ENCODE measurements at regions not wholly inside any gene's neighbourhood (a gene's known extent, or its start where the extent isn't known, plus 50 kb on each side); places are given as distances from the start of the nearest gene placed in this dataset.

DNA sequence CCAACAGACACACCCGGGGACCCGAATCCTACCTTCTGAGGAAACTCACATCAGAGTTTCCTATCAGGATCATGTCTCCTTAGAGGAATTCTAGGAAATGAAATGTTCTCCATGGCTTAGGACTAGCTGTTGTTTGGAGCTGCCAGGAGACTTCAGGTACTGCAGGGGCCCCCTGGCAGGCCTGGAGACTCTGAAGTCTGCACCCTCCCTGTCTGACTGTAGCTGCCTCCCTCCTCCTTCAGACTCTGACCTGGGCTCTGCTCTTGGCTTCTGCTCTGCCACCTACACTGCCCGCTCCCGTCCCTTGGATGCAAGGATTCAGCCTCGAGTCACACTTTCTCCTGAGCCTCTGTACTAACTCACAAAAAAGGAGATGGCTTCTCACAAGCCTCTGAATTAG is 232.8 kb downstream of the INHBA start:
- no peaks in the 10 kb centered on the region for H3K9me3 Mint-ChIP-seq (ENCODE audit: unreplicated experiment)
- intact Hi-C loops (cut with micrococcal nuclease): no loop called here
- ChIA-PET CTCF (no interaction called here), POLR2A (no interaction called here)
- no peaks in the 10 kb centered on the region for H3K36me3 Mint-ChIP-seq (ENCODE audit: insufficient read depth, unreplicated experiment)
- no peaks in the 10 kb centered on the region for H3K27me3 Mint-ChIP-seq (ENCODE audit: insufficient read depth, unreplicated experiment)
- no peak for DNase-seq (ENCODE audit: unreplicated experiment)
- no peak overlapping the region for H3K27ac Mint-ChIP-seq (ENCODE audit: low read depth, unreplicated experiment)
- peaks cover 11% of the 10 kb centered on the region for H3K4me1 Mint-ChIP-seq (ENCODE audit: insufficient read depth, unreplicated experiment)
- no peak overlapping the region for H3K4me3 Mint-ChIP-seq (ENCODE audit: unreplicated experiment)
- TF ChIP-seq, protein P1, sequence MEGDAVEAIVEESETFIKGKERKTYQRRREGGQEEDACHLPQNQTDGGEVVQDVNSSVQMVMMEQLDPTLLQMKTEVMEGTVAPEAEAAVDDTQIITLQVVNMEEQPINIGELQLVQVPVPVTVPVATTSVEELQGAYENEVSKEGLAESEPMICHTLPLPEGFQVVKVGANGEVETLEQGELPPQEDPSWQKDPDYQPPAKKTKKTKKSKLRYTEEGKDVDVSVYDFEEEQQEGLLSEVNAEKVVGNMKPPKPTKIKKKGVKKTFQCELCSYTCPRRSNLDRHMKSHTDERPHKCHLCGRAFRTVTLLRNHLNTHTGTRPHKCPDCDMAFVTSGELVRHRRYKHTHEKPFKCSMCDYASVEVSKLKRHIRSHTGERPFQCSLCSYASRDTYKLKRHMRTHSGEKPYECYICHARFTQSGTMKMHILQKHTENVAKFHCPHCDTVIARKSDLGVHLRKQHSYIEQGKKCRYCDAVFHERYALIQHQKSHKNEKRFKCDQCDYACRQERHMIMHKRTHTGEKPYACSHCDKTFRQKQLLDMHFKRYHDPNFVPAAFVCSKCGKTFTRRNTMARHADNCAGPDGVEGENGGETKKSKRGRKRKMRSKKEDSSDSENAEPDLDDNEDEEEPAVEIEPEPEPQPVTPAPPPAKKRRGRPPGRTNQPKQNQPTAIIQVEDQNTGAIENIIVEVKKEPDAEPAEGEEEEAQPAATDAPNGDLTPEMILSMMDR (IDR thresholded peaks at IDR 0.05; ENCODE audit: unreplicated experiment): no peak
- BruUV-seq (replicated peaks): no TSS peak

DNA sequence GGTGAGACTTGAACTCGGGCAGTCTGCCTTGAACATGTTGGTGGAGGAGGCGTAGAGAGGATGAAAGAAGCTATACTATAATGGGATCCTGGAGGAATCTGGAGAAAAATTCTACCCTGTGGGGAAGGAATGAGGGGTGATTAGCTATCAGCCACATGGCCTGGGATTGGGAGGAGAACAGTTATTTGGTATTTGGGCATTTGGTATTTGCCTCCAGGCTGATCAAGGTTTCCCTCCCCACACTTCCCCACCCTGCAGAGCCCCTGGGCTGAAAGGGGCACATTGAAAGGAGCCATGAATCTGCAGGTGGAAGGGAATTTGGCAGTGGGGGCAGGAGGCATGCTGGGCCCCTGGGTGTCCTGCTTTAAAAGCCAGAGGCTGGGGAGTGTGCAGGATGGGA is 235.3 kb downstream of the INHBA start:
- H3K27ac Mint-ChIP-seq (ENCODE audit: low read depth, unreplicated experiment): no peak overlapping the region
- no TSS peak for BruUV-seq (replicated peaks)
- intact Hi-C loops (cut with micrococcal nuclease): no loop called here
- ChIA-PET POLR2A (no interaction called here), CTCF (interaction anchor here (1.1 kb wide), 1 partner anchor 29 kb away, joined by 3 read pairs; no protein-coding TSS in a partner anchor)
- DNase-seq (ENCODE audit: unreplicated experiment): no peak
- no peak overlapping the region for H3K4me3 Mint-ChIP-seq (ENCODE audit: unreplicated experiment)
- H3K27me3 Mint-ChIP-seq (ENCODE audit: insufficient read depth, unreplicated experiment): no peaks in the 10 kb centered on the region
- peaks cover 11% of the 10 kb centered on the region for H3K4me1 Mint-ChIP-seq (ENCODE audit: insufficient read depth, unreplicated experiment)
- TF ChIP-seq, protein P1 (IDR thresholded peaks at IDR 0.05; ENCODE audit: unreplicated experiment): no peak
- no peaks in the 10 kb centered on the region for H3K36me3 Mint-ChIP-seq (ENCODE audit: insufficient read depth, unreplicated experiment)
- H3K9me3 Mint-ChIP-seq (ENCODE audit: unreplicated experiment): no peaks in the 10 kb centered on the region

DNA sequence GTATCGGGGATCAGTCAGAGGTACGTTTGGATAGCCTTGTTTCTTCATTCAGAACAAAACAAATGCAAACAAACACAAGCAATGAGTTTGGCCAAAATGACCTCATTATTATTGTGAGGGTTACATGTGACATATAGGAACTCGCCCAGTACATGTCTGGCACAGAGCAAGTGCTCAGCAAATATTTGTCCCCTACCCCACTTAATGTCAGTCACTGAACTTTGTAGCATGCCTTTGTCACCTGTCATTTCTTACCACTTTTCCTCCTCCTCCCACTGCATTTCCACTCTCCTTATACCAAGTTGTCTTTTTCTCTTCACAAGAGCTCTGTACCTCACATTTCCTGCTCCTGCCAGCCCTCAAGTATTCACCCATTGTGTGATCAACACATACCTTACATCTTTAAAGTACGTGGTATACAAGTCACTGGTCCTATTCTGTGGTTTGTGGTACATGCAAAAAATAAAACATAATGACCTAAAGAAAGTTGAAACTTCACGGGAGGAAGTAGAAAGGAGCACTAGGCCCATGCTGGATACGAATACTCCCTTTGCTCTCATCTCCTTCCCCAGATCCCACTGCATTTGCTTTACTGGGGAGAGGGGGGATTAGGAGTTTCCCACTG is 236.0 kb downstream of the INHBA start:
- Mint-ChIP-seq H3K4me1 (ENCODE audit: insufficient read depth, unreplicated experiment) (peaks cover 11% of the 10 kb centered on the region), H3K27me3 (ENCODE audit: insufficient read depth, unreplicated experiment) (no peaks in the 10 kb centered on the region), H3K9me3 (ENCODE audit: unreplicated experiment) (no peaks in the 10 kb centered on the region), H3K36me3 (ENCODE audit: insufficient read depth, unreplicated experiment) (no peaks in the 10 kb centered on the region), H3K27ac (ENCODE audit: low read depth, unreplicated experiment) (no peak overlapping the region), H3K4me3 (ENCODE audit: unreplicated experiment) (no peak overlapping the region)
- TF ChIP-seq, protein P1 (IDR thresholded peaks at IDR 0.05; ENCODE audit: unreplicated experiment): no peak
- no peak for DNase-seq (ENCODE audit: unreplicated experiment)
- no TSS peak for BruUV-seq (replicated peaks)
- ChIA-PET CTCF (interaction anchor here (1.1 kb wide), 1 partner anchor 30 kb away, joined by 3 read pairs; no protein-coding TSS in a partner anchor), POLR2A (no interaction called here)
- intact Hi-C loops (cut with micrococcal nuclease): no loop called here

DNA sequence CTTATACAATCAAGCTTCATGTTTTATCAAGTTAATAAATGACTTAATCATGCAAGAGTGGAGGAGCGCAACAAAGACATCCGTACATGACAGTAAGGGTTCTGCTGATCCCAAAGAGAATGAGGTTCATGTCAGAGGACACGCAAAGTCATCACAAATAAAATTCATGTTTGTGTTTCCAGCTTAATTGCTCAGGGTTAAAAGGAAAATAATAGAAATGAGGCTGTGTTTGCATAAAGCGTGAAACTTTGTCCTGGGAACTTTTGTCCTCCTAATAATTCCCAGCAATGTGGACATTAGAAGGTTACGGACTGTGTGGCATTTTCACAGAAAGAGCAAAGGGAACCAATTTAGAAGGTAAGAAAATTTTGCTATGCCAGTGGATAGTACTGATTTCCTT is 237.3 kb downstream of the INHBA start:
- Mint-ChIP-seq H3K4me3 (ENCODE audit: unreplicated experiment) (no peak overlapping the region), H3K4me1 (ENCODE audit: insufficient read depth, unreplicated experiment) (peaks cover 11% of the 10 kb centered on the region), H3K36me3 (ENCODE audit: insufficient read depth, unreplicated experiment) (no peaks in the 10 kb centered on the region), H3K27ac (ENCODE audit: low read depth, unreplicated experiment) (no peak overlapping the region), H3K9me3 (ENCODE audit: unreplicated experiment) (no peaks in the 10 kb centered on the region), H3K27me3 (ENCODE audit: insufficient read depth, unreplicated experiment) (no peaks in the 10 kb centered on the region)
- no TSS peak for BruUV-seq (replicated peaks)
- TF ChIP-seq, protein P1 (IDR thresholded peaks at IDR 0.05; ENCODE audit: unreplicated experiment): no peak
- CTCF ChIA-PET: interaction anchor here (0.5 to 1.2 kb wide), 2 partner anchors 8 to 81 kb away, joined by 3 to 4 read pairs; no protein-coding TSS in a partner anchor
- POLR2A ChIA-PET: no interaction called here
- DNase-seq (ENCODE audit: unreplicated experiment): no peak
- intact Hi-C loops (cut with micrococcal nuclease): no loop called here

Data from MCF 10A (cell line).